Endothelial cell of umbilical vein (primary cell): ENCODE measurements at regions not wholly inside any gene's neighbourhood (a gene's known extent, or its start where the extent isn't known, plus 50 kb on each side); places are given as distances from the start of the nearest gene placed in this dataset.

ENCODE experiments used
- BruUV-seq: library from RNA; stranded (reverse); fragments of 400-500 nt; replicated peaks from 2 replicates; lab custom pipeline; 2021; lab: Mats Ljungman, UMichigan
- CTCF ChIA-PET: fragments of 300-600, 350-600 bp; sonication (Branson Sonifier 250); formaldehyde crosslinking; loops from one replicate; lab custom pipeline; 2021; ENCODE audit warnings: antibody characterized with exemption, inconsistent platforms; lab: Charles Lee
- POLR2A ChIA-PET: fragments of 300-600, 350-600 bp; sonication (Branson Sonifier 250); formaldehyde crosslinking; loops from one replicate; lab custom pipeline; 2021; ENCODE audit warnings: antibody characterized with exemption, inconsistent platforms; lab: Charles Lee
- DNase-seq: peaks from one replicate; pipeline ENCODE4 v3.0.0-alpha.2; 2011; ENCODE audit warnings: low read depth, low spot score
- FAIRE-seq: peaks from 2 replicates; lab custom pipeline; 2011; peaks lifted over from hg19 to GRCh38; lab: Jason Lieb, UNC
- H2AFZ ChIP-seq: 2 replicates; pipeline ENCODE4 v1.6.0; 2012; ENCODE audit warnings: low read depth, low read length, control low read depth, inconsistent platforms
- H3K27ac ChIP-seq: 2 replicates; pipeline ENCODE4 v1.5.1; 2011; ENCODE audit warnings: low read depth, mild to moderate bottlenecking, control low read depth, low read length, moderate library complexity; ENCODE audit not compliant: insufficient read depth
- H3K27me3 ChIP-seq, 2 experiments: 2 replicates each; pipeline versions ENCODE4 v1.6.0 to v1.6.1; 2011; ENCODE audit warnings: low read length in 2 of 2, mixed read lengths in 1 of 2; ENCODE audit not compliant: control insufficient read depth in 2 of 2, insufficient read depth in 2 of 2
- H3K36me3 ChIP-seq, 2 experiments: 2 replicates in 1 of 2; 3 replicates in 1 of 2; pipeline ENCODE4 v1.5.1; 2011; ENCODE audit warnings: low read length in 2 of 2, mild to moderate bottlenecking in 1 of 2, moderate library complexity in 1 of 2; ENCODE audit not compliant: control insufficient read depth in 2 of 2, insufficient read depth in 2 of 2; ENCODE audit errors: extremely low read depth in 1 of 2
- H3K4me1 ChIP-seq: 3 replicates; pipeline ENCODE4 v1.5.1; 2011; ENCODE audit warnings: mild to moderate bottlenecking, low read length; ENCODE audit not compliant: control insufficient read depth, insufficient read depth; ENCODE audit errors: extremely low read depth
- H3K4me2 ChIP-seq: 2 replicates; pipeline ENCODE4 v1.6.1; 2011; ENCODE audit warnings: low read length, control low read depth, mixed read lengths; ENCODE audit not compliant: insufficient read depth
- H3K4me3 ChIP-seq, 3 experiments: fragments of 200-600 bp in 1 of 3; sonication (generic), shearing (Covaris generic) in 1 of 3; replicated peaks in 1 of 3; 2 replicates each; pipeline ENCODE4 v1.5.1; 2011 to 2016; ENCODE audit warnings: control low read depth in 3 of 3, low read length in 3 of 3, mild to moderate bottlenecking in 2 of 3, inconsistent platforms in 1 of 3, low read depth in 1 of 3, moderate library complexity in 1 of 3; ENCODE audit not compliant: insufficient read depth in 1 of 3
- H3K79me2 ChIP-seq: 2 replicates; pipeline ENCODE4 v1.6.0; 2012; ENCODE audit warnings: low read length, inconsistent platforms; ENCODE audit not compliant: control insufficient read depth, insufficient read depth
- H3K9ac ChIP-seq: replicated peaks from 2 replicates; pipeline ENCODE3; 2011; ENCODE audit warnings: low read length, control low read depth; ENCODE audit not compliant: insufficient read depth; ENCODE audit errors: extremely low read depth
- H3K9me1 ChIP-seq: replicated peaks from 3 replicates; pipeline ENCODE4 v1.6.0; 2011; ENCODE audit warnings: mild to moderate bottlenecking, low read length; ENCODE audit not compliant: control insufficient read depth, insufficient read depth; ENCODE audit errors: extremely low read depth
- H3K9me3 ChIP-seq: replicated peaks from 2 replicates; pipeline ENCODE4 v1.5.1; 2012; ENCODE audit warnings: low read length, inconsistent platforms; ENCODE audit not compliant: control insufficient read depth, insufficient read depth
- H4K20me1 ChIP-seq: replicated peaks from 2 replicates; pipeline ENCODE3; 2011; ENCODE audit warnings: mild to moderate bottlenecking, low read length; ENCODE audit not compliant: control insufficient read depth, insufficient read depth; ENCODE audit errors: extremely low read depth
- EZH2 ChIP-seq: IDR thresholded peaks from 2 replicates; pipeline ENCODE4 v1.6.1; 2012; ENCODE audit warnings: borderline replicate concordance, low read depth, mild to moderate bottlenecking, moderate library complexity, low read length, inconsistent platforms; ENCODE audit not compliant: severe bottlenecking
- FOS ChIP-seq: IDR thresholded peaks from 2 replicates; pipeline ENCODE4 v1.6.1; 2011; ENCODE audit warnings: mild to moderate bottlenecking, low read length, moderate library complexity, borderline replicate concordance; ENCODE audit not compliant: insufficient read depth
- GATA2 ChIP-seq: IDR thresholded peaks from 2 replicates; pipeline ENCODE4 v1.7.0; 2011; ENCODE audit warnings: low read depth, mild to moderate bottlenecking, moderate library complexity, mixed read lengths, low read length; ENCODE audit not compliant: insufficient read length, insufficient read depth
- JUN ChIP-seq: IDR thresholded peaks from 2 replicates; pipeline ENCODE4 v1.6.1; 2011; ENCODE audit warnings: borderline replicate concordance, low read depth; ENCODE audit not compliant: insufficient read length, insufficient read depth
- MYC ChIP-seq: IDR thresholded peaks from one replicate; pipeline ENCODE4 v1.6.1; 2011; ENCODE audit warnings: mild to moderate bottlenecking, low read depth, low read length
- POLR2A ChIP-seq: IDR thresholded peaks from 2 replicates; pipeline ENCODE4 v1.6.1; 2012; ENCODE audit warnings: low read depth, mild to moderate bottlenecking, control low read depth, low read length
- POLR2AphosphoS5 ChIP-seq: IDR thresholded peaks from 2 replicates; pipeline ENCODE4 v1.6.1; 2012; ENCODE audit warnings: low read depth, mild to moderate bottlenecking, control low read depth, low read length, moderate library complexity; ENCODE audit not compliant: insufficient read depth
- dilution Hi-C: fragments of 300-500 bp; cut with MboI; formaldehyde crosslinking; loops from one replicate; pipeline ENCODE4 v1.15.0; 2019; ENCODE audit warnings: low sequenced_read_pairs; ENCODE audit not compliant: extremely low pct_ligation_motif_present
- intact Hi-C: fragments of 100-400 bp; cut with micrococcal nuclease; formaldehyde crosslinking; loops from one replicate; pipeline ENCODE4 v1.10.0; 2022
- TF ChIP-seq, protein P1 (sequence below), 2 donors: IDR thresholded peaks; 1 replicate in 1 of 2; 2 replicates in 1 of 2; pipeline ENCODE4 v1.5.1; 2011; ENCODE audit warnings: low read length in 2 of 2, mild to moderate bottlenecking in 2 of 2, moderate library complexity in 2 of 2, control low read depth in 1 of 2, inconsistent platforms in 1 of 2, low read depth in 1 of 2; ENCODE audit not compliant: insufficient read depth in 1 of 2; ENCODE audit errors: extremely low read depth in 1 of 2
- TF ChIP-seq, protein P2 (sequence below): IDR thresholded peaks from 2 replicates; pipeline ENCODE4 v1.6.1; 2011; ENCODE audit not compliant: insufficient read depth, insufficient read length

DNA sequence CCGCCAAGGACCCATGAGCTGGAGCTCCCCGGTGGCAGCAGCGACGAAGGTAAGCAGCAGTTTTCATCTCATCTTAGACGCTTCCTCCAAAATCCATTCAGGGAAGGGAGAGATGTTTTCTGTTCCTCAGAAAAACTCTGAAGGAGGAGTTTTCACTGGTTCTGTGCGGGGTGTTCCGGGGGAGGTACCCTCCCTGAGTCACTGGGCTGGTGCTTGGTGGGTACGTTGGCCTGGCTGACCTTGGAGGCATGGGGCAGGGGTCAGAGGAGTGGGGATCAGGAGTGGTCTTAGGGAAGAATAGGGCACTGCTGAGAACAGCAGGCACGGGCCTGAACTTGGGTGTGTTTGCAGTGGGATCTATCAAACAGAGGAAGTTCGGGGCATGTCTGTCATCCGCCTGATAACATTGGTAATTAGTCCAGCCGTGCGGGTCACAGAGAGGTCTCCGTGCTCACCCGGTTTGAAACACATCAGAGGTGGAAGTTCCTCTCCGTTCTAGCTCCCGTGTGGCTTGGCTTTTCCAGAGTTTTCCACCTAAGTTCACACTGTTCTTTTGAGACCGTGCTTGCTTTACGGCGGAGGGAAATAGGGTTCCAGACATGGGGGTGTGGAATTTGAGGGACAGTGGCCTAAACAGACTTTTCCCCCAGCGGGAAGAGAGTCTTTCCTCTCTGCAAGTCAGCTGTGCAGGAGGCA is 59.6 kb upstream of the CIBAR2 start:
- H4K20me1 ChIP-seq = no peaks in the 10 kb centered on the region
- peak overlapping the region; percentile 22 for H3K9ac ChIP-seq
- FAIRE-seq (peak; percentile 99), DNase-seq (peak; percentile 93)
- H3K27me3 ChIP-seq = no peaks in the 10 kb centered on the region
- peak overlapping the region; percentile 26 for H2AFZ ChIP-seq
- POLR2A ChIA-PET = interaction anchor here (1.2 kb wide), 1 partner anchor 82 kb away, joined by 3 read pairs; no protein-coding TSS in a partner anchor
- H3K36me3 ChIP-seq = no peaks in the 10 kb centered on the region
- intact Hi-C loops = loop anchor here (1.0 to 2.0 kb wide), 3 partner anchors 28 to 57 kb away; no protein-coding TSS in a partner anchor
- peak overlapping the region; percentile 93 for H3K27ac ChIP-seq
- H3K79me2 ChIP-seq = peaks cover 4% of the 10 kb centered on the region
- no TSS peak for BruUV-seq
- dilution Hi-C loops = no loop called here
- CTCF ChIA-PET = interaction anchor here (0.7 to 6.0 kb wide), 26 partner anchors 9 to 444 kb away, joined by 3 to 45 read pairs (median 5); partner anchors contain the start of gene KIAA0513
- TF ChIP-seq MYC (peak; percentile 14), POLR2AphosphoS5 (peak; percentile 91), POLR2A (peak; percentile 51), FOS (no peak), GATA2 (peak; percentile 92), JUN (no peak), EZH2 (no peak)
- TF ChIP-seq, protein P1, sequence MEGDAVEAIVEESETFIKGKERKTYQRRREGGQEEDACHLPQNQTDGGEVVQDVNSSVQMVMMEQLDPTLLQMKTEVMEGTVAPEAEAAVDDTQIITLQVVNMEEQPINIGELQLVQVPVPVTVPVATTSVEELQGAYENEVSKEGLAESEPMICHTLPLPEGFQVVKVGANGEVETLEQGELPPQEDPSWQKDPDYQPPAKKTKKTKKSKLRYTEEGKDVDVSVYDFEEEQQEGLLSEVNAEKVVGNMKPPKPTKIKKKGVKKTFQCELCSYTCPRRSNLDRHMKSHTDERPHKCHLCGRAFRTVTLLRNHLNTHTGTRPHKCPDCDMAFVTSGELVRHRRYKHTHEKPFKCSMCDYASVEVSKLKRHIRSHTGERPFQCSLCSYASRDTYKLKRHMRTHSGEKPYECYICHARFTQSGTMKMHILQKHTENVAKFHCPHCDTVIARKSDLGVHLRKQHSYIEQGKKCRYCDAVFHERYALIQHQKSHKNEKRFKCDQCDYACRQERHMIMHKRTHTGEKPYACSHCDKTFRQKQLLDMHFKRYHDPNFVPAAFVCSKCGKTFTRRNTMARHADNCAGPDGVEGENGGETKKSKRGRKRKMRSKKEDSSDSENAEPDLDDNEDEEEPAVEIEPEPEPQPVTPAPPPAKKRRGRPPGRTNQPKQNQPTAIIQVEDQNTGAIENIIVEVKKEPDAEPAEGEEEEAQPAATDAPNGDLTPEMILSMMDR (IDR thresholded peaks at IDR 0.05; ENCODE audit: extremely low read depth in 1 of 2, insufficient read depth in 1 of 2, low read depth in 1 of 2, low read length in 2 of 2) = no peak
- TF ChIP-seq, protein P2, sequence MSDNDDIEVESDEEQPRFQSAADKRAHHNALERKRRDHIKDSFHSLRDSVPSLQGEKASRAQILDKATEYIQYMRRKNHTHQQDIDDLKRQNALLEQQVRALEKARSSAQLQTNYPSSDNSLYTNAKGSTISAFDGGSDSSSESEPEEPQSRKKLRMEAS = no peak
- H3K4me3 ChIP-seq = peak overlapping the region in 2 of 3 experiments; percentile 15 to 39
- no peaks in the 10 kb centered on the region for H3K9me1 ChIP-seq
- peaks cover 60% of the 10 kb centered on the region for H3K4me1 ChIP-seq
- no peaks in the 10 kb centered on the region for H3K9me3 ChIP-seq
- H3K4me2 ChIP-seq = peak overlapping the region; percentile 77
